ENCODE measurements at regions not wholly inside any gene's neighbourhood (a gene's known extent, or its start where the extent isn't known, plus 50 kb on each side); places are given as distances from the start of the nearest gene placed in this dataset.
A peak's percentile ranks its signal among the peaks of the same experiment; 100 is the strongest.

GRCh38 chr1:192439373-192440025 lies 122.7 kb downstream of the RGS21 start:
- H3K36me3 Mint-ChIP-seq = no peaks in the 10 kb centered on the region
- H3K9me3 Mint-ChIP-seq = peaks cover 3% of the 10 kb centered on the region; the same call in 1 of the 2 replicates
- H3K4me3 Mint-ChIP-seq = no peak overlapping the region
- ATAC-seq (0 out of 2 replicates have a peak, but pooled peaks have one; percentile 28), DNase-seq (ENCODE audit: low spot score) (no peak)
- no peak overlapping the region for H3K27ac Mint-ChIP-seq
- H3K4me1 Mint-ChIP-seq = peaks cover 8% of the 10 kb centered on the region
- CTCF ChIA-PET = no interaction called here
- no peak for TF ChIP-seq NR1H2 (CRISPR knock-in tag; IDR thresholded peaks at IDR 0.05)
- no peak for TF ChIP-seq IRF1 (CRISPR knock-in tag; IDR thresholded peaks at IDR 0.05)
- TF ChIP-seq ESRRA (CRISPR knock-in tag; IDR thresholded peaks at IDR 0.05; ENCODE audit: borderline replicate concordance) = no peak
- TF ChIP-seq CDX4 (CRISPR knock-in tag; IDR thresholded peaks at IDR 0.05; ENCODE audit: borderline replicate concordance) = no peak
- no peak for TF ChIP-seq CREB1 (CRISPR knock-in tag; IDR thresholded peaks at IDR 0.05)
- POLR2A ChIA-PET = no interaction called here
- no peaks in the 10 kb centered on the region for H3K27me3 Mint-ChIP-seq (ENCODE audit: low read depth)

- Mint-ChIP-seq H3K4me1 (peaks cover 10% of the 10 kb centered on the region), H3K36me3 (no peaks in the 10 kb centered on the region), H3K4me3 (no peak overlapping the region), H3K27ac (no peak overlapping the region), H3K27me3 (ENCODE audit: low read depth) (no peaks in the 10 kb centered on the region), H3K9me3 (no peaks in the 10 kb centered on the region)
- ChIA-PET POLR2A (no interaction called here), CTCF (no interaction called here)
- ATAC-seq = no peak
- TF ChIP-seq HMGXB4 (CRISPR knock-in tag; IDR thresholded peaks at IDR 0.05) = no peak
- no peak for TF ChIP-seq PRDM15 (CRISPR knock-in tag; IDR thresholded peaks at IDR 0.05)
- no peak for TF ChIP-seq SOX15 (CRISPR knock-in tag; IDR thresholded peaks at IDR 0.05)
- no peak for TF ChIP-seq CBFB (CRISPR knock-in tag; IDR thresholded peaks at IDR 0.05; ENCODE audit: low read depth)
- no peak for TF ChIP-seq NR1H2 (CRISPR knock-in tag; IDR thresholded peaks at IDR 0.05)
- TF ChIP-seq IRF1 (CRISPR knock-in tag; IDR thresholded peaks at IDR 0.05) = no peak
- no peak for TF ChIP-seq OVOL2 (CRISPR knock-in tag; IDR thresholded peaks at IDR 0.05; ENCODE audit: borderline replicate concordance)
- TF ChIP-seq ZNF317 (CRISPR knock-in tag; IDR thresholded peaks at IDR 0.05; ENCODE audit: borderline replicate concordance, low read depth) = no peak
- no peak for TF ChIP-seq MAX (CRISPR knock-in tag; IDR thresholded peaks at IDR 0.05)
- TF ChIP-seq ZSCAN18 (CRISPR knock-in tag; IDR thresholded peaks at IDR 0.05) = no peak
- no peak for TF ChIP-seq GABPB1 (CRISPR knock-in tag; IDR thresholded peaks at IDR 0.05)
- TF ChIP-seq ZNF219 (CRISPR knock-in tag; IDR thresholded peaks at IDR 0.05; ENCODE audit: borderline replicate concordance) = no peak
- TF ChIP-seq AFF4 (CRISPR knock-in tag; IDR thresholded peaks at IDR 0.05; ENCODE audit: borderline replicate concordance) = no peak
- no peak for TF ChIP-seq ZBTB21 (CRISPR knock-in tag; IDR thresholded peaks at IDR 0.05; ENCODE audit: borderline replicate concordance)
- no peak for TF ChIP-seq NR3C1 (CRISPR knock-in tag; conservative IDR thresholded peaks at IDR 0.05; ENCODE audit: low read depth)
- no peak for TF ChIP-seq ZNF396 (CRISPR knock-in tag; IDR thresholded peaks at IDR 0.05; ENCODE audit: borderline replicate concordance)
- DNase-seq (ENCODE audit: low spot score) = no peak
Measured at GRCh38 chr1:192441492-192441891, 124.7 kb downstream of the RGS21 start.

All from WTC11 (cell line).